ENCODE measurements at regions not wholly inside any gene's neighbourhood (a gene's known extent, or its start where the extent isn't known, plus 50 kb on each side); places are given as distances from the start of the nearest gene placed in this dataset.

DNA sequence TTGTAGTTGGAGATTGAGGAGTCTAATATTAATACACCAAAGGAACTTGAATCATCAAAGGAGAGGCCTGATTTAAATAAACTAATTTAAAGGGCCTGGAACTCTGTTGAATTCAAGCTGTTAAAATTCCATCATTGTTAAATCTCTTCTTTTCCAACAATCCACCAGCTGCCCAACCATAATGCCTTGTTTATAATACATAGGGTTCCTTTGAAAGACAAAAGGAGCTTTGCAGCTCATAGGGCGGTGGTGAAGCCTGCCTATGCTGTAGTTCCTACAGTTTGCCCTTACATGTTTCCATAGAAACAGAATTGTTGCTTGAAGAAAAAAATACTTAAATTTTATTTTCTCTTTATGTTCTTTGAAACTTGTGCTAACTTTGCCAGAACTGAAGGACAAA lies 102.8 kb downstream of the GLUD2 start:
- TF ChIP-seq REST (IDR thresholded peaks at IDR 0.05; ENCODE audit: insufficient read depth in 1 of 2, low read depth in 2 of 2, low read length in 2 of 2) = no peak
- TF ChIP-seq SIN3A (IDR thresholded peaks at IDR 0.05; ENCODE audit: borderline replicate concordance, insufficient read depth, low read length) = no peak
- no peak for TF ChIP-seq POLR2AphosphoS5 (IDR thresholded peaks at IDR 0.05; ENCODE audit: low read depth, low read length)
- TF ChIP-seq TAF1 (IDR thresholded peaks at IDR 0.05; ENCODE audit: borderline replicate concordance, insufficient read depth, low read length) = no peak
- no peak for TF ChIP-seq FOXP2 (optimal IDR thresholded peaks at IDR 0.05; ENCODE audit: borderline replicate concordance, extremely low read depth, extremely low read length, insufficient read depth)

DNA sequence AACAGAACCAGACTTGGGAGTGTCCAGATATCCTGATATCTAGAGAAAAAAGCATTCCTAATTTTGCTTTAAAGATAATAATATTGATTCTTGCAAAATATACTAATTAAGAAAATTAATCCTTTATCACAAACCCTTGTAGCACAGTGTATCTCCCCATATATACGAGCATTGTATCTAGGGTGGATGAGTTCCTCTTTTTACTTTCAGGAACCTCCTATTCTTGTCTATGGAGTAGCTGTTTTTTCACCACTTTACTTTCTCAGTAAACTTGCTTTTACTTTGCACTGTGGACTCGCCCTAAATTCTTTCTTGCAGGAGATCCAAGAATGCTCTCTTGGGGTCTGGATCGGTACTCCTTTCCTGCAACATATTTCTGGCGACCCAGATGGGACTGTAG lies 103.9 kb downstream of the GLUD2 start:
- TF ChIP-seq REST (IDR thresholded peaks at IDR 0.05; ENCODE audit: insufficient read depth in 1 of 2, low read depth in 2 of 2, low read length in 2 of 2) = no peak
- TF ChIP-seq TAF1 (IDR thresholded peaks at IDR 0.05; ENCODE audit: borderline replicate concordance, insufficient read depth, low read length) = no peak
- no peak for TF ChIP-seq POLR2AphosphoS5 (IDR thresholded peaks at IDR 0.05; ENCODE audit: low read depth, low read length)
- TF ChIP-seq FOXP2 (optimal IDR thresholded peaks at IDR 0.05; ENCODE audit: borderline replicate concordance, extremely low read depth, extremely low read length, insufficient read depth) = no peak
- no peak for TF ChIP-seq SIN3A (IDR thresholded peaks at IDR 0.05; ENCODE audit: borderline replicate concordance, insufficient read depth, low read length)

GRCh38 chrX:121154858-121155404 lies 107.5 kb downstream of the GLUD2 start:
- TF ChIP-seq TAF1 (IDR thresholded peaks at IDR 0.05; ENCODE audit: borderline replicate concordance, insufficient read depth, low read length) (no peak), POLR2AphosphoS5 (IDR thresholded peaks at IDR 0.05; ENCODE audit: low read depth, low read length) (no peak), REST (IDR thresholded peaks at IDR 0.05; ENCODE audit: insufficient read depth in 1 of 2, low read depth in 2 of 2, low read length in 2 of 2) (no peak), SIN3A (IDR thresholded peaks at IDR 0.05; ENCODE audit: borderline replicate concordance, insufficient read depth, low read length) (no peak), FOXP2 (optimal IDR thresholded peaks at IDR 0.05; ENCODE audit: borderline replicate concordance, extremely low read depth, extremely low read length, insufficient read depth) (no peak)

GRCh38 chrX:121160987-121161386 lies 113.6 kb downstream of the GLUD2 start:
- TF ChIP-seq TAF1 (IDR thresholded peaks at IDR 0.05; ENCODE audit: borderline replicate concordance, insufficient read depth, low read length) (no peak), SIN3A (IDR thresholded peaks at IDR 0.05; ENCODE audit: borderline replicate concordance, insufficient read depth, low read length) (no peak), FOXP2 (optimal IDR thresholded peaks at IDR 0.05; ENCODE audit: borderline replicate concordance, extremely low read depth, extremely low read length, insufficient read depth) (no peak), POLR2AphosphoS5 (IDR thresholded peaks at IDR 0.05; ENCODE audit: low read depth, low read length) (no peak), REST (IDR thresholded peaks at IDR 0.05; ENCODE audit: insufficient read depth in 1 of 2, low read depth in 2 of 2, low read length in 2 of 2) (no peak)

Measured in PFSK-1 (cell line).